GM19455 (cell line): ENCODE measurements at regions not wholly inside any gene's neighbourhood (a gene's known extent, or its start where the extent isn't known, plus 50 kb on each side); places are given as distances from the start of the nearest gene placed in this dataset.

Experiments
- ATAC-seq: cut with Tn5 transposase; IDR thresholded peaks from one replicate; pipeline ENCODE4 v1.9.1; 2021; ENCODE audit not compliant: unreplicated experiment

- ATAC-seq: no peak
These were observed 86.7 kb upstream of the PTBP2 start for GRCh38 chr1:96634883-96635282.

- ATAC-seq: no peak
These were observed 80.3 kb upstream of the PTBP2 start for GRCh38 chr1:96641282-96641681.

GRCh38 chr1:96643519-96643918, 78.1 kb upstream of the PTBP2 start:
- ATAC-seq: no peak

DNA sequence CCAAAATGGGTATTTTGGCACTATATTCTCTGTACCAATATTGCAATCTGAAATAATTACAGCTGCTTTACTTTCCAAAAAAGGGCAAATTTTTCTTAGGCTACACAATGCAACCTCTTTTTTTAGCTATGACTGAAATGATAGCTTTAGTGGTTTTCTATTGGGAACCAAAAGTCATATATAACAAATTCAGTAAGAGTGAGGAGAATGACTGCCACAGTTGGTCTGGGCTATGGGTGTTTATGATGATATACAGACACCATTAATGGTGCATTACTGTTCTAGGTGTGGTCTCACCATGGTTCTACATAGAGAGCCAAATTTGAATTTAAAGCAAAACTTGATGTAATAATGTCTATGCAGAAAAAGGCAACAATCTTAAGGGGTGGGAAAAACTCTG, 72.3 kb upstream of the PTBP2 start:
- ATAC-seq: no peak

DNA sequence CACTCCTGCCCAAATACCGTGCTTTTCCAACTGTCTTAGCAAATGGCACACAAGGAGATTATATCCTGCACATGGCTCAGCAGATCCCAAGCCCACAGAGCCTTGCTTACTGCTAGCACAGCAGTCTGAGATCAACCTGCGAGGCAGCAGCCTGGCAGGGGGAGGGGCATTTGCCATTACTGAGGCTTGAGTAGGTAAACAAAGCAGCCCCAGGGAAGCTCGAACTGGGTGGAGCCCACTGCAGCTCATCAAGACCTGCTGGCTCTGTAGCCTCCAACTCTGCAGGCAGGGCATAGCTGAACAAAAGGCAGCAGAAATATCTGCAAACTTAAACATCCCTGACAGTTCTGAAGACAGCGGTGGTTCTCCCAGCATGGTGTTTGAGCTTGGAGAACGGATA, 70.1 kb upstream of the PTBP2 start:
- no peak for ATAC-seq

DNA sequence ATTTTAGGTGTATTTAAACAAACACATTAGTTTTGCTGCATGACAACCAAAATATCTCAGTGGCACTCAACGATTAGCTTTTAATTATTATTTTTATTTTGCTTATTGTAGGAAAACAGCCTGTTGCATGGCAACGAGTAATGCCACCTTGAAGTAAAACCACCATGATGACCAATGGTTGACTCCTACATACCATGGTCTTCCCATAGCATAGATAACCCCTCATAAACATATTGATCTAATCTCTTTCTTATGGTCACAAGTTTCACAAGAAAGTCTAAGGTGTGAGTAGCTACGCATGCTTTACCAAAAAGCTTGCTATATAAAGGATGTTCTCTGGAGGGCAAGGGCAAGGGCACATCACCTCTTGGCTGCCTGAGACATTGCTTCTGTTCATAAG, 61.5 kb upstream of the PTBP2 start:
- ATAC-seq: no peak

GRCh38 chr1:96660503-96660902, 61.1 kb upstream of the PTBP2 start:
- no peak for ATAC-seq
